DOHH2 (cell line): ENCODE measurements at regions not wholly inside any gene's neighbourhood (a gene's known extent, or its start where the extent isn't known, plus 50 kb on each side); places are given as distances from the start of the nearest gene placed in this dataset.

Experiments
- H3F3A ChIP-seq: fragments of 200-600 bp; sonication (generic), shearing (Covaris generic); 2 replicates; pipeline ENCODE4 v1.6.0; 2016; ENCODE audit warnings: antibody characterized with exemption, mild to moderate bottlenecking; ENCODE audit not compliant: control insufficient read depth, insufficient read depth
- H3K27ac ChIP-seq: fragments of 200-600 bp; sonication (generic); 2 replicates; pipeline ENCODE4 v1.5.1; 2014; ENCODE audit warnings: low read depth, mild to moderate bottlenecking, low read length, moderate library complexity
- H3K27me3 ChIP-seq: fragments of 200-600 bp; sonication (generic); 2 replicates; pipeline ENCODE4 v1.6.1; 2014; ENCODE audit warnings: mild to moderate bottlenecking, low read length, mixed read lengths; ENCODE audit not compliant: control insufficient read depth
- H3K36me3 ChIP-seq: fragments of 200-600 bp; sonication (generic); 2 replicates; pipeline ENCODE4 v1.6.1; 2014; ENCODE audit warnings: mild to moderate bottlenecking, low read length, moderate library complexity, mixed read lengths; ENCODE audit not compliant: control insufficient read depth
- H3K4me1 ChIP-seq: fragments of 200-600 bp; sonication (generic); 2 replicates; pipeline ENCODE4 v1.6.1; 2014; ENCODE audit warnings: mild to moderate bottlenecking, low read length, mixed read lengths; ENCODE audit not compliant: control insufficient read depth
- H3K4me2 ChIP-seq: fragments of 200-600 bp; sonication (generic); 2 replicates; pipeline ENCODE4 v1.6.0; 2014; ENCODE audit warnings: mild to moderate bottlenecking, low read length, moderate library complexity
- H3K4me3 ChIP-seq: fragments of 200-600 bp; sonication (generic); 2 replicates; pipeline ENCODE4 v1.5.1; 2014; ENCODE audit warnings: mild to moderate bottlenecking, low read length, mixed read lengths
- H3K79me2 ChIP-seq: fragments of 200-600 bp; sonication (generic); 2 replicates; pipeline ENCODE4 v1.6.1; 2014; ENCODE audit warnings: mild to moderate bottlenecking, low read length, mixed read lengths; ENCODE audit not compliant: control insufficient read depth
- H3K9me2 ChIP-seq: fragments of 200-600 bp; sonication (generic); replicated peaks from 2 replicates; pipeline ENCODE4 v1.6.1; 2014; ENCODE audit warnings: mild to moderate bottlenecking, low read length, mixed read lengths; ENCODE audit not compliant: control insufficient read depth
- H3K9me3 ChIP-seq: fragments of 200-600 bp; sonication (generic); 2 replicates; pipeline ENCODE4 v1.6.1; 2014; ENCODE audit warnings: antibody characterized with exemption, low read length, mixed read lengths; ENCODE audit not compliant: control insufficient read depth, insufficient read depth
- H4K20me1 ChIP-seq: fragments of 200-600 bp; sonication (generic); 2 replicates; pipeline ENCODE4 v1.6.0; 2014; ENCODE audit warnings: low read depth, mild to moderate bottlenecking, antibody characterized with exemption, low read length, moderate library complexity; ENCODE audit not compliant: control insufficient read depth, insufficient read depth
- CTCF ChIP-seq: fragments of 200-600 bp; sonication (generic); IDR thresholded peaks from one replicate; pipeline ENCODE4 v1.5.1; 2014; ENCODE audit warnings: antibody characterized with exemption, mild to moderate bottlenecking, low read depth, low read length; ENCODE audit not compliant: poor library complexity, severe bottlenecking
- EZH2phosphoT487 ChIP-seq: fragments of 200-600 bp; sonication (generic); IDR thresholded peaks from 2 replicates; pipeline ENCODE4 v1.6.1; 2017; ENCODE audit warnings: borderline replicate concordance, mild to moderate bottlenecking, antibody characterized with exemption, low read length, moderate library complexity, mixed read lengths

DNA sequence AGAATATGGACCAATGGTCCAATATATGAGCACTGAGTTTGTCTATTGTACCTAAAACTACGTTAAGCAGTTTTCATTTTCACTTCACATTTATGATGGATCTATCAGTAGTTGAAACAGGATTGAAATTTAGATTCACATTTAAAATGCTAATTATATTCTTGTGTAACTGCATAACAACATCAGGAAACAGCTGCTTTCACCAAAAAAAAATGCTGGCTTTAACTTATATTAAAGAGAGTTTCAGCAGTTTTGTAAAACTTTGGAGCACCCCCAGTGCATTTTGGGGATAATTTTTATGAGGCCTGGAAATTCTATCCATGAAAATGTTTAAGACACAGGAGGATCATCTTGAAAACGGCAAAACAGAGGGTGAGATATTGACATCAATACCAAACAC, 142.8 kb upstream of the ROBO2 start:
- Histone ChIP-seq H3K4me2 (no peak overlapping the region), H3K4me1 (no peaks in the 10 kb centered on the region), H3K9me3 (no peaks in the 10 kb centered on the region), H4K20me1 (no peaks in the 10 kb centered on the region), H3F3A (no peaks in the 10 kb centered on the region), H3K27ac (no peak overlapping the region), H3K4me3 (no peak overlapping the region), H3K36me3 (no peaks in the 10 kb centered on the region), H3K9me2 (no peaks in the 10 kb centered on the region), H3K27me3 (no peaks in the 10 kb centered on the region), H3K79me2 (no peaks in the 10 kb centered on the region)
- TF ChIP-seq EZH2phosphoT487 (no peak), CTCF (no peak)

DNA sequence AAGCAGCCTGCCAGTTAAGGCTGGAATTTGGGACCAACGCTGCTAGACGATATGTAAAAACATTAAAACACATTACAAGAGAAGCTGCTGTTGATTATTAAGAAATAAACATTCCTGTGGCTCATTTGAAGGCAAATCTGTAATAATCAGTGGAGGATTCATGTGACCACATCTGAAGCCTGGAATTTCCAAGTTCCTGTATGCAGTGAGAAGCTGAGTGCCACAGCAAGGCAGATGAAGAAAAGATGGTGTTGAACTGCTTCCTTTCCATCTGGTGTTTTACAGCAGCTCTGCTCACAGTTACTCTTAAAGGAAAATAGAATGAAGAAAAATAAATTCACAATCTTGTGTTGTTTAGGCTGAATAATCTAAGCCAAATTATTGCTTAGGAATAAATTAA, 139.3 kb upstream of the ROBO2 start:
- H3K4me2 ChIP-seq: no peak overlapping the region
- no peaks in the 10 kb centered on the region for H3K79me2 ChIP-seq
- H3K36me3 ChIP-seq: no peaks in the 10 kb centered on the region
- H3K9me3 ChIP-seq: no peaks in the 10 kb centered on the region
- H3K4me1 ChIP-seq: no peaks in the 10 kb centered on the region
- no peaks in the 10 kb centered on the region for H4K20me1 ChIP-seq
- no peak overlapping the region for H3K4me3 ChIP-seq
- H3F3A ChIP-seq: no peaks in the 10 kb centered on the region
- H3K27me3 ChIP-seq: no peaks in the 10 kb centered on the region
- TF ChIP-seq EZH2phosphoT487 (no peak), CTCF (no peak)
- H3K9me2 ChIP-seq: no peaks in the 10 kb centered on the region
- H3K27ac ChIP-seq: no peak overlapping the region

GRCh38 chr3:76908156-76908555, 131.7 kb upstream of the ROBO2 start:
- H4K20me1 ChIP-seq: no peaks in the 10 kb centered on the region
- H3K27me3 ChIP-seq: no peaks in the 10 kb centered on the region
- H3K36me3 ChIP-seq: no peaks in the 10 kb centered on the region
- H3F3A ChIP-seq: no peaks in the 10 kb centered on the region
- no peak overlapping the region for H3K4me2 ChIP-seq
- no peak overlapping the region for H3K4me3 ChIP-seq
- no peaks in the 10 kb centered on the region for H3K4me1 ChIP-seq
- H3K79me2 ChIP-seq: no peaks in the 10 kb centered on the region
- no peaks in the 10 kb centered on the region for H3K9me3 ChIP-seq
- H3K9me2 ChIP-seq: no peaks in the 10 kb centered on the region
- TF ChIP-seq CTCF: no peak
- no peak for TF ChIP-seq EZH2phosphoT487
- H3K27ac ChIP-seq: no peak overlapping the region

DNA sequence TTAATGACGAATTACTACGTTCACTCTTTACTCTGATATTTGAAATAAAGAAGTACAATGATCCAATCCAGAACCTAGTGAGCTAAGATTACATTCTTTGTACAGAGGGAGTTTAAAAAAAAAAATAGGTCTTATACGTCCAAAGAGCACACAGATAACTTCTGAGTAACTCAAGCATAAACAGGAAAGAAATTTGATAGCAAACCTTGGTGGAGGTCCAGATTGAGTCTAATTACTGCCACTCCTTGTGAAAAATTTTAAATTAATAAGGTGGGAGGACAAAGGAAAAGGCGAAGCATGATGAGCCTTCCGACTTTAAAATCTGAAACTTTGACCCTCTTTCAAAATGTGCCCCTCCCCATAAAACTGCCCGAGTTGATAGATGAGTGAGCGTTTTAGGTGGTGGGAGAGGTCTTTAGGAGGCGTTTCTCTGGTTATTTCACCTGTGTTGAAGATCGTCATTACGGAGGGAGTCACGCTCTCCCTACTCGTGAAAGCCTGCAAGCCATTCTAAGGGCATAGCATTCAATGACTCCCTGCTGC, 127.0 kb upstream of the ROBO2 start:
- no peaks in the 10 kb centered on the region for H3K27me3 ChIP-seq
- no peaks in the 10 kb centered on the region for H4K20me1 ChIP-seq
- TF ChIP-seq CTCF (no peak), EZH2phosphoT487 (no peak)

More for the DNA sequence above, 127.0 kb upstream of the ROBO2 start:
- no peaks in the 10 kb centered on the region for H3K9me3 ChIP-seq
- no peaks in the 10 kb centered on the region for H3F3A ChIP-seq
- H3K4me2 ChIP-seq: no peak overlapping the region
- no peak overlapping the region for H3K4me3 ChIP-seq
- H3K27ac ChIP-seq: no peak overlapping the region
- H3K9me2 ChIP-seq: no peaks in the 10 kb centered on the region
- H3K36me3 ChIP-seq: no peaks in the 10 kb centered on the region
- H3K4me1 ChIP-seq: no peaks in the 10 kb centered on the region
- no peaks in the 10 kb centered on the region for H3K79me2 ChIP-seq
